Neural progenitor cell (in vitro differentiated cells): ENCODE measurements at regions not wholly inside any gene's neighbourhood (a gene's known extent, or its start where the extent isn't known, plus 50 kb on each side); places are given as distances from the start of the nearest gene placed in this dataset.

ENCODE experiments used
- DNase-seq: peaks from one replicate; pipeline ENCODE4 v3.0.0-alpha.2; 2016; ENCODE audit warnings: low spot score
- H2AFZ ChIP-seq: fragments of 200-600 bp; sonication (generic); replicated peaks from 2 replicates; pipeline ENCODE4 v1.6.1; 2016; ENCODE audit warnings: antibody characterized with exemption
- H3F3A ChIP-seq: fragments of 200-600 bp; sonication (generic); 2 replicates; pipeline ENCODE4 v1.6.1; 2016; ENCODE audit warnings: antibody characterized with exemption, low read depth
- H3K27ac ChIP-seq: fragments of 200-600 bp; sonication (generic); 2 replicates; pipeline ENCODE4 v1.5.1; 2016; ENCODE audit warnings: mild to moderate bottlenecking
- H3K27me3 ChIP-seq: fragments of 200-600 bp; sonication (generic); 2 replicates; pipeline ENCODE4 v1.6.1; 2016; ENCODE audit warnings: mild to moderate bottlenecking, moderate library complexity
- H3K36me3 ChIP-seq: fragments of 200-600 bp; sonication (generic); 2 replicates; pipeline ENCODE4 v1.5.1; 2016
- H3K4me1 ChIP-seq: fragments of 200-600 bp; sonication (generic); 2 replicates; pipeline ENCODE4 v1.6.1; 2016; ENCODE audit warnings: mixed run types
- H3K4me2 ChIP-seq: fragments of 200-600 bp; sonication (generic); 2 replicates; pipeline ENCODE4 v1.6.1; 2016
- H3K4me3 ChIP-seq: fragments of 200-600 bp; sonication (generic); 2 replicates; pipeline ENCODE4 v1.5.1; 2016
- H3K79me2 ChIP-seq: fragments of 200-600 bp; sonication (generic); 2 replicates; pipeline ENCODE4 v1.6.1; 2016; ENCODE audit warnings: low read depth
- H3K9ac ChIP-seq: fragments of 200-600 bp; sonication (generic); 2 replicates; pipeline ENCODE4 v1.6.1; 2016
- H3K9me3 ChIP-seq: fragments of 200-600 bp; sonication (generic); 2 replicates; pipeline ENCODE4 v1.5.1; 2016; ENCODE audit warnings: low read depth
- H4K20me1 ChIP-seq: fragments of 200-600 bp; sonication (generic); 2 replicates; pipeline ENCODE4 v1.6.1; 2016; ENCODE audit warnings: low read depth
- H3K27ac Mint-ChIP-seq: 3 replicates; pipeline ENCODE4 v1.8.0; 2021; ENCODE audit warnings: mixed read lengths
- H3K27me3 Mint-ChIP-seq: 2 replicates; pipeline ENCODE4 v1.8.0; 2022; ENCODE audit warnings: low read depth, mild to moderate bottlenecking, inconsistent platforms, moderate library complexity, mixed read lengths; ENCODE audit not compliant: insufficient read depth
- H3K36me3 Mint-ChIP-seq: 3 replicates; pipeline ENCODE4 v1.8.0; 2021; ENCODE audit warnings: mixed read lengths
- H3K4me1 Mint-ChIP-seq: 3 replicates; pipeline ENCODE4 v1.8.0; 2021; ENCODE audit warnings: mixed read lengths
- H3K4me3 Mint-ChIP-seq: 3 replicates; pipeline ENCODE4 v1.8.0; 2021; ENCODE audit warnings: mild to moderate bottlenecking, moderate library complexity, mixed read lengths
- H3K9me3 Mint-ChIP-seq: 3 replicates; pipeline ENCODE4 v1.8.0; 2020; ENCODE audit warnings: mixed read lengths
- EZH2 ChIP-seq: fragments of 200-600 bp; sonication (generic); IDR thresholded peaks from 2 replicates; pipeline ENCODE4 v1.6.1; 2017; ENCODE audit warnings: antibody characterized with exemption, mild to moderate bottlenecking, moderate library complexity
- EZH2phosphoT487 ChIP-seq: fragments of 200-600 bp; sonication (generic); IDR thresholded peaks from 2 replicates; pipeline ENCODE4 v1.6.1; 2017; ENCODE audit warnings: antibody characterized with exemption
- TF ChIP-seq, protein P1 (sequence below): fragments of 200-600 bp; sonication (generic); IDR thresholded peaks from 2 replicates; pipeline ENCODE4 v1.5.1; 2017; ENCODE audit warnings: antibody characterized with exemption, mild to moderate bottlenecking

DNA sequence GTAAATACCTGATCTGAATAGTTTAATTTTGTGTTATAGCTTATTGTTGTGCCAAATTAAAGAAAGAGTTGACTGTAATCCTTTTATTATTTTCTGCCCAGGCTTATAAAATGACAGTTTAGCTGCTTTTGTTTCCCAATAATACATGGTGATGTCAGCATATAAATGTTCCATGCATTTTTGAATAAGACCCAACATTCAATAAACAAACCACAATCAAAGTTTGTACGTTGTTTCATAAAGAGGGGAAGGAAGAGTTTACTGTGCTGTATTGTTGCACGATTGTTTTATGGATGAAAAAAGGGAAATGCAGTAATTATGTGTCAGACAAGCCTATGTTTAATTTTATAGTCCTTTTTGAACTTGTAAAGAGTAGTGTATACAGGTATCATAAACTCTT lies 177.2 kb upstream of the SCN7A start:
- no peak overlapping the region for H3K4me2 ChIP-seq
- Mint-ChIP-seq H3K27ac (no peak overlapping the region), H3K9me3 (no peaks in the 10 kb centered on the region), H3K27me3 (no peaks in the 10 kb centered on the region), H3K4me3 (no peak overlapping the region), H3K4me1 (no peaks in the 10 kb centered on the region), H3K36me3 (no peaks in the 10 kb centered on the region)
- H4K20me1 ChIP-seq: no peaks in the 10 kb centered on the region
- no peaks in the 10 kb centered on the region for H3K36me3 ChIP-seq
- no peak for DNase-seq
- no peak overlapping the region for H2AFZ ChIP-seq
- TF ChIP-seq EZH2phosphoT487 (no peak), EZH2 (no peak)
- TF ChIP-seq, protein P1, sequence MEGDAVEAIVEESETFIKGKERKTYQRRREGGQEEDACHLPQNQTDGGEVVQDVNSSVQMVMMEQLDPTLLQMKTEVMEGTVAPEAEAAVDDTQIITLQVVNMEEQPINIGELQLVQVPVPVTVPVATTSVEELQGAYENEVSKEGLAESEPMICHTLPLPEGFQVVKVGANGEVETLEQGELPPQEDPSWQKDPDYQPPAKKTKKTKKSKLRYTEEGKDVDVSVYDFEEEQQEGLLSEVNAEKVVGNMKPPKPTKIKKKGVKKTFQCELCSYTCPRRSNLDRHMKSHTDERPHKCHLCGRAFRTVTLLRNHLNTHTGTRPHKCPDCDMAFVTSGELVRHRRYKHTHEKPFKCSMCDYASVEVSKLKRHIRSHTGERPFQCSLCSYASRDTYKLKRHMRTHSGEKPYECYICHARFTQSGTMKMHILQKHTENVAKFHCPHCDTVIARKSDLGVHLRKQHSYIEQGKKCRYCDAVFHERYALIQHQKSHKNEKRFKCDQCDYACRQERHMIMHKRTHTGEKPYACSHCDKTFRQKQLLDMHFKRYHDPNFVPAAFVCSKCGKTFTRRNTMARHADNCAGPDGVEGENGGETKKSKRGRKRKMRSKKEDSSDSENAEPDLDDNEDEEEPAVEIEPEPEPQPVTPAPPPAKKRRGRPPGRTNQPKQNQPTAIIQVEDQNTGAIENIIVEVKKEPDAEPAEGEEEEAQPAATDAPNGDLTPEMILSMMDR: no peak
- H3K4me3 ChIP-seq: no peak overlapping the region
- no peak overlapping the region for H3K9ac ChIP-seq
- H3K27ac ChIP-seq: no peak overlapping the region
- H3F3A ChIP-seq: no peaks in the 10 kb centered on the region
- no peaks in the 10 kb centered on the region for H3K9me3 ChIP-seq
- no peaks in the 10 kb centered on the region for H3K4me1 ChIP-seq
- H3K79me2 ChIP-seq: no peaks in the 10 kb centered on the region
- H3K27me3 ChIP-seq: no peaks in the 10 kb centered on the region

GRCh38 chr2:166665991-166666940 lies 172.2 kb upstream of the SCN7A start:
- Mint-ChIP-seq H3K27ac (no peak overlapping the region), H3K36me3 (no peaks in the 10 kb centered on the region), H3K27me3 (no peaks in the 10 kb centered on the region), H3K4me1 (no peaks in the 10 kb centered on the region), H3K4me3 (no peak overlapping the region), H3K9me3 (no peaks in the 10 kb centered on the region)
- H3K27ac ChIP-seq: no peak overlapping the region
- DNase-seq: no peak
- H3K4me1 ChIP-seq: no peaks in the 10 kb centered on the region
- H2AFZ ChIP-seq: no peak overlapping the region
- H3K36me3 ChIP-seq: no peaks in the 10 kb centered on the region
- H3K9ac ChIP-seq: no peak overlapping the region
- no peaks in the 10 kb centered on the region for H3K9me3 ChIP-seq
- no peaks in the 10 kb centered on the region for H3K79me2 ChIP-seq
- no peak overlapping the region for H3K4me2 ChIP-seq
- no peaks in the 10 kb centered on the region for H3F3A ChIP-seq
- TF ChIP-seq, protein P1: no peak
- TF ChIP-seq EZH2 (no peak), EZH2phosphoT487 (no peak)
- no peak overlapping the region for H3K4me3 ChIP-seq
- no peaks in the 10 kb centered on the region for H4K20me1 ChIP-seq
- no peaks in the 10 kb centered on the region for H3K27me3 ChIP-seq

DNA sequence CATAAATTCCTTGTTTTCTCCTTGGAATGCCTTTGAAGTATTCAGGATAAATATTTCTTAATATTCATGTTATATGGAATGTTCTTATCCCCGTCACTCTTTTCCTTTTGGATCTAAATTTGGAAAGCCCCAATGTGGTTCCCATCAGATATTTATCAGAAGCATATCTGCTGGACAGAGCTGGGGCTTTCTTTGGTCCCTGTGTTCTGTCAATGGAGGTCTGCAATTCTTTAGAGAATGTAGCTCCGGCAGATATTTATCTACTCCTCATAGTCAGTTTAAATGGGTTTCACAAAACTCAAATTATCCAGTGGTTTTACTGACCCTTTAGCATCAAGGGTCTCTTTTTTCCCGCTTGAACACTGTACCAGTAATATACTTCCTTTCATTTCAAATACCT lies 167.8 kb upstream of the SCN7A start:
- DNase-seq: no peak
- no peaks in the 10 kb centered on the region for H3K36me3 Mint-ChIP-seq
- no peak overlapping the region for H2AFZ ChIP-seq
- H3K4me1 Mint-ChIP-seq: no peaks in the 10 kb centered on the region
- TF ChIP-seq, protein P1: no peak
- TF ChIP-seq EZH2 (no peak), EZH2phosphoT487 (no peak)
- H3K9me3 Mint-ChIP-seq: no peaks in the 10 kb centered on the region
- H3F3A ChIP-seq: no peaks in the 10 kb centered on the region
- no peaks in the 10 kb centered on the region for H3K27me3 ChIP-seq
- no peak overlapping the region for H3K27ac ChIP-seq
- H4K20me1 ChIP-seq: no peaks in the 10 kb centered on the region
- H3K4me1 ChIP-seq: no peaks in the 10 kb centered on the region
- H3K27me3 Mint-ChIP-seq: no peaks in the 10 kb centered on the region
- H3K79me2 ChIP-seq: no peaks in the 10 kb centered on the region
- H3K4me2 ChIP-seq: no peak overlapping the region
- no peak overlapping the region for H3K4me3 Mint-ChIP-seq
- no peaks in the 10 kb centered on the region for H3K9me3 ChIP-seq
- H3K36me3 ChIP-seq: no peaks in the 10 kb centered on the region
- no peak overlapping the region for H3K27ac Mint-ChIP-seq
- H3K9ac ChIP-seq: no peak overlapping the region
- no peak overlapping the region for H3K4me3 ChIP-seq
